Adipocyte (in vitro differentiated cells): ENCODE measurements at regions not wholly inside any gene's neighbourhood (a gene's known extent, or its start where the extent isn't known, plus 50 kb on each side); places are given as distances from the start of the nearest gene placed in this dataset.

Source experiments
- DNase-seq: peaks from one replicate; pipeline ENCODE4 v3.0.0-alpha.2; 2015; ENCODE audit warnings: low read depth
- H3K27me3 ChIP-seq: replicated peaks from 2 replicates; pipeline ENCODE4 v1.7.0; 2013; ENCODE audit warnings: mild to moderate bottlenecking, low read length, moderate library complexity; ENCODE audit not compliant: control insufficient read depth, insufficient read depth
- H3K36me3 ChIP-seq: 2 replicates; pipeline ENCODE4 v1.7.0; 2013; ENCODE audit warnings: low read length, mild to moderate bottlenecking, moderate library complexity; ENCODE audit not compliant: control insufficient read depth, insufficient read depth, severe bottlenecking
- H3K4me1 ChIP-seq: 2 replicates; pipeline ENCODE4 v1.7.0; 2013; ENCODE audit warnings: mild to moderate bottlenecking, low read length, moderate library complexity; ENCODE audit not compliant: control insufficient read depth, insufficient read depth
- H3K4me3 ChIP-seq: 2 replicates; pipeline ENCODE4 v1.7.0; 2013; ENCODE audit warnings: mild to moderate bottlenecking, low read length, moderate library complexity
- H3K9ac ChIP-seq: 2 replicates; pipeline ENCODE4 v1.7.0; 2013; ENCODE audit warnings: mild to moderate bottlenecking, low read length, moderate library complexity
- H3K9me3 ChIP-seq: 2 replicates; pipeline ENCODE4 v1.7.0; 2013; ENCODE audit warnings: mild to moderate bottlenecking, low read length, moderate library complexity; ENCODE audit not compliant: control insufficient read depth

DNA sequence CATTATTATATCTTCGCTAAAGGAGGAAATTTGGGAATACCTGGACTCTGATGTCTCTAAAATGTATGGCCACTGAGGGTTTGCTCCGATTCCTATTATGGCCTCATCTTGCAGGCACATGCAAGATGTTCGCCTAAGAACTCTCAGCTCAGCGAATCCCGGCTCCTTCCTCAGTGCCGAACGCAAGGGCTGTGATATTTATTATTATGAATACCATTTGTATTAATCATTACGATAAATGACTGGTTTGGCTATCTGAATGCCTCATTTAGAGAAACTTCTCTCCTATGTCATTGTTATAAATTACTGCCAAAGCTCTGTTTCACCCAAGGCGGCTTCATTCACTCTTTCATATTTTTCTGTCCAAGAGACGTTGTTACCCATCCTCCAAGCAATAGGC lies 369.7 kb upstream of the TSHZ3 start:
- no peaks in the 10 kb centered on the region for H3K36me3 ChIP-seq

DNA sequence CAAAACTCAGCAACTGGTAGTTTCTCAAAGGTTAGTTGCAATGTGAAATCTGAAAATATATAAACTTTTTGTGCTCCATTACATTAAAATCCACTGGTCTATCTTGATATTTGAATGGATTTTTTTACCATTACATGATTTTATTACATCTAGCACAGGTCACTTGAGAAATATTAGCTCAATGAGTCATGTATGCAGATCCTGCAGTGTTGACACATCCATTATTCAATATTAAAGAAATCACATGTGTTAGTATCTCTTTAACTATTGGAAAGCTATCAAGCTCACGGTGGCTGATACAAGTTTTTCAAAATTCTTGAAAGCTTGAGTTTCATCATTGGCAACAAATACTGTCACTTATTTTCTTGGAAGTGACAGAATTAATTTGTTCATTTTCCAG lies 373.9 kb upstream of the TSHZ3 start:
- Histone ChIP-seq H3K36me3 (no peaks in the 10 kb centered on the region), H3K9me3 (no peaks in the 10 kb centered on the region), H3K27me3 (peaks cover 5% of the 10 kb centered on the region), H3K4me3 (no peak overlapping the region), H3K9ac (no peak overlapping the region), H3K4me1 (no peaks in the 10 kb centered on the region)
- DNase-seq: no peak

More for the DNA sequence above, 369.7 kb upstream of the TSHZ3 start:
- Histone ChIP-seq H3K4me3 (no peak overlapping the region), H3K9me3 (no peaks in the 10 kb centered on the region), H3K4me1 (no peaks in the 10 kb centered on the region), H3K27me3 (peaks cover 6% of the 10 kb centered on the region), H3K9ac (no peak overlapping the region)
- DNase-seq: no peak

DNA sequence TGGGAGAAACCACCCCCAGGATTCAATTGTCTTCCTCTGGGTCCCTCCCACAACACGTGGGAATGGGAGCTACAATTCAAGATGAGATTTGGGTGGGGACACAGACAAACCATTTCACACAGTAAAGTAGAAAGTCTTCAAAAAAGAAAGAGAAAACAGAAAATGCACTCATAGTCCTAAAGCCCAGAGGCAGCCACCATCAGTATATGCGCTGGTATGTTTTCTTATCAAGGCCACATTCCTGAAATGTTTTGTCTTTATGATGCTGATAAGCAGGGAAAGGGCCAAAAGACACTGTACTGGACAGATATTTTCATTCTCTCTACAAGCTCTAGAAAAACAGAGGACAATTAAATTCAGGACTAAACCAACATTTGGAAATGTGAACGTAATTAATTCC lies 375.8 kb upstream of the TSHZ3 start:
- Histone ChIP-seq H3K9ac (no peak overlapping the region), H3K4me3 (no peak overlapping the region), H3K36me3 (no peaks in the 10 kb centered on the region), H3K4me1 (no peaks in the 10 kb centered on the region), H3K9me3 (no peaks in the 10 kb centered on the region), H3K27me3 (peaks cover 7% of the 10 kb centered on the region)
- no peak for DNase-seq

DNA sequence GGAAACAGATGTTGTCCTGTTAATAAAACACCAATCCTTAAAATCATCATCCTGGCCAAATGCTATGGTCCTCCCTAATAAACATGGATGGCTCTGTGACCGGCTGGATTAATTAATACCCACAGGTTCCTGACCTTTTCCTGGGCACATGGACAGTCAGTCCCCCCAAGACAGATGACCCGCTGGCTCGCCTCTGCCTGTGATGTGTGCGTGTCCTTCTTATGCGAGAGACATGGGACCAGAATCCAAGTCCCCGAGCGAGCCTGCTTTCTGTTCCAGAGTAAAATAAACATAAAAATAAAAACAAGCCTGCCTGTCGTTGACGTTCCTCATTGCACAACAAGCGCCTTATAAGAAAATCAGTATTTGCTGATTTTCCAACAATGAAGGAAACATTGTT lies 378.3 kb upstream of the TSHZ3 start:
- H3K36me3 ChIP-seq: no peaks in the 10 kb centered on the region
- H3K4me1 ChIP-seq: no peaks in the 10 kb centered on the region
- H3K27me3 ChIP-seq: peaks cover 7% of the 10 kb centered on the region
- H3K9me3 ChIP-seq: no peaks in the 10 kb centered on the region
- no peak overlapping the region for H3K9ac ChIP-seq
- no peak overlapping the region for H3K4me3 ChIP-seq
- DNase-seq: no peak

DNA sequence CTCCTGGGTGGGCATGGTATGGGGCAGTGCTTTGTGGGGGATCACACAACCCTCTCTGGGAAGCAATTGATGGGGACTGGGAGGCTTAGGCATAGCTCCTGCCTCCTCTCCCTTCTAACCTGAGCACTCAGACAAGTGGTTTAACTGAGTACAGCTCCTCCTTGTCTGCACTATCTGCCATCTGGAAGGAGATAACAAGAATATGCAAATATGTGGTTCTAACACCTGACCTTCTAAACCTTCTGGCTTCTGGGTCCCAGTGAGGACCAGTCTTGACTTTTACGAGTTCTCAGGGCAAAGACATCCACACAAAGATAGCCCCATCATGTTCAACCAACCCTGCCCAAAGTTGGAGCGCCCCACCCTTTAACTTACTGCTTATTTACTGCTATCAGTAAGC lies 381.0 kb upstream of the TSHZ3 start:
- peaks cover 7% of the 10 kb centered on the region for H3K27me3 ChIP-seq
- H3K4me3 ChIP-seq: no peak overlapping the region
- no peaks in the 10 kb centered on the region for H3K36me3 ChIP-seq
- H3K9ac ChIP-seq: no peak overlapping the region
- H3K4me1 ChIP-seq: no peaks in the 10 kb centered on the region
- DNase-seq: no peak
- no peaks in the 10 kb centered on the region for H3K9me3 ChIP-seq

DNA sequence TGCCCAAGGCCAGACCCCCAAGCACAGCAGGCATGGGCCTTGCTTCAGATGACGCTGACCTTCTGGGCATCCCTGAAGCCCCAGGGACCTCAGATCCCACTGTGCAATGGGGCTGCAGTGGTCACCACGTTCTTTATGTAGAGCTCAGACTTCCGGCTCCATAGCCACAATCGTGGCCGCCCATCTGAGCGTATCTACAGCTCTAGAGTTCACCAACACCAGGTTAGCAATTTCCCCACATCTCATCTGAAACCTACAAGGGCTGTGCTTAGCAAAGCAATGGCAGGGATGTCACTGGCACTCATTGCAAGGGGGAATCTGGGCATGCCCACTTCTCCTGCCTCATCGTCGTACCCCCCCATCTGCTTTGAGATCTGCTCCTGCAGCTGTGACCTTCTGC lies 384.4 kb upstream of the TSHZ3 start:
- no peak overlapping the region for H3K9ac ChIP-seq
- no peaks in the 10 kb centered on the region for H3K9me3 ChIP-seq
- no peak overlapping the region for H3K4me3 ChIP-seq
- H3K4me1 ChIP-seq: no peaks in the 10 kb centered on the region
- H3K27me3 ChIP-seq: peaks cover 2% of the 10 kb centered on the region
- H3K36me3 ChIP-seq: no peaks in the 10 kb centered on the region
- DNase-seq: no peak

DNA sequence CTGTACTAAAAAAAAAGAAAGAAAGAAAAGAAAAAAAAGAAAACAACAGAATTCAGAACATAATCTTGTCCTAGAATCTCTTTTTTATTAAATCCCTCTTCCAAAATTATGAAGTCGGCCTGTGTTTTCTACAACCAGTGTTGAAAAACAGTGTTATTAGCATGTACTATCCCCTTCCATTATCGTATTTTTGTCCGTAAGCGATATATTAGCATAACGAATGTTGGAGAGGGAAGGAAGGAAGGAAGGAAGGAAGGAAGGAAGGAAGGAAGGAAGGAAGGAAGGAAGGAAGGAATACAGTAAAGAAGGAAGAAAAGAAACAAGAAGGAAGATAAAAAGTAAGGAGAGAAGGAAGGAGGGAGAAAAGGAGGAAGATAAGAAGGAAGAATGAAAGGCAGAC lies 393.0 kb upstream of the TSHZ3 start:
- Histone ChIP-seq H3K36me3 (no peaks in the 10 kb centered on the region), H3K27me3 (no peaks in the 10 kb centered on the region), H3K9ac (no peak overlapping the region), H3K9me3 (peaks cover 3% of the 10 kb centered on the region), H3K4me1 (no peaks in the 10 kb centered on the region), H3K4me3 (no peak overlapping the region)
- DNase-seq: no peak

DNA sequence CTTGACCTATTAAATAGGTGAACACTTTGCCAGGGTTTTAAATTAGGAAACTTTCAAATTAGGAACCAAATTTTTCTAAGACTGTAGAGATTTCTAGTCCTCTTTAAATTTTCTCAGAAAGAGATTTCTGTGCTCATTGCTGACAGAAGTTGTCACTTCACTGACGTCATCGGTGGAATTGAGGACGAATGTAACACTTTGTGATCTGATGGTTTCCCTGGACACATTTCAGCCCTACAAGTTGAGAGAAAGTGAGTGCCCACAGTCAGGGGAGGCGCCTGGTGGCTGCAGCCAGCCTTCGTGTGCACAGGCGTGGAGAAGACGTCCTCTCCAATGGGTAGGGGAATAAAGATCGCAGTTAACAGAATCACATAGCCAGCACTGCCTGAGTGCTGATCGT lies 396.5 kb upstream of the TSHZ3 start:
- Histone ChIP-seq H3K36me3 (no peaks in the 10 kb centered on the region), H3K9me3 (peaks cover 3% of the 10 kb centered on the region), H3K4me3 (no peak overlapping the region), H3K27me3 (no peaks in the 10 kb centered on the region), H3K9ac (no peak overlapping the region), H3K4me1 (no peaks in the 10 kb centered on the region)
- DNase-seq: no peak

DNA sequence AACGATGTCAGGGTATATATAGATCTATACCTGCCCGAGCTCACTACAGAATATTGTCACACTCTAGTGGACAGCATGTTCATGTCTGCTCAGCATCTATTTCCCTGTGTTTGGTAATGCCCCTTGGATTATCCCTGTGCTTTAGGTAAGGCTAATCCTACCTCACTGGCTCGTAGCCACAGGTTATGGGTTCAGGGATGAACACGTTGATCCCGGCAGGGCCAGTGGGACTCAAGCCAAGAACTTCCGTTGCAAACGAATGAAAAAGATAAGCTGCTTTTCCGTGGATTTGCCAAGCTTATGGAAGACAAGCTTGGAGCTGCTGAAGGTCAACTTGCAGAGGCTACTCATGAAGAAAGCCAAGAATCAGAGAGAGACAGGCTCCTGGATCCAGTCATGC lies 400.0 kb upstream of the TSHZ3 start:
- no peak overlapping the region for H3K4me3 ChIP-seq
- no peak overlapping the region for H3K9ac ChIP-seq
- peaks cover 3% of the 10 kb centered on the region for H3K9me3 ChIP-seq
- no peaks in the 10 kb centered on the region for H3K4me1 ChIP-seq
- no peaks in the 10 kb centered on the region for H3K36me3 ChIP-seq
- H3K27me3 ChIP-seq: no peaks in the 10 kb centered on the region
- DNase-seq: no peak

DNA sequence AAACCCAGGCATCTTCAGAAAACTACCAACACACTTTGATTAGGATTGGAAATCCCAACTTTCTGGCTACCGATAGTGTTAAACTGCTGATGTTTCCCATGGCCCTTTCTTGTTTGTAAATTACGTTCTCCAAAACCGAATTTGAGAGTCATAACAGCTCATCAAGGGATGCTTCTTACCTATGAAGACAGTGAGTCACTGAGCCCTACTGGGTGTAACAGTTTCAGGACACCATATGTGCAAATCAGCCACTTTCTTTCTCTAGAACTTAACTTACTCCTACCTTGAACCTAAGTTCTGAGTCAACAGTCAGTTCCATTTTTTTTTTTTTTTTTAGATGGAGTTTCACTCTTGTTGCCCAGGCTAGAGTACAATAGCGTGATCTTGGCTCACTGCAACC lies 410.1 kb upstream of the TSHZ3 start:
- H3K36me3 ChIP-seq: no peaks in the 10 kb centered on the region
- H3K4me3 ChIP-seq: no peak overlapping the region
- DNase-seq: no peak
- no peak overlapping the region for H3K9ac ChIP-seq
- H3K9me3 ChIP-seq: no peaks in the 10 kb centered on the region
- H3K27me3 ChIP-seq: no peaks in the 10 kb centered on the region
- H3K4me1 ChIP-seq: no peaks in the 10 kb centered on the region

DNA sequence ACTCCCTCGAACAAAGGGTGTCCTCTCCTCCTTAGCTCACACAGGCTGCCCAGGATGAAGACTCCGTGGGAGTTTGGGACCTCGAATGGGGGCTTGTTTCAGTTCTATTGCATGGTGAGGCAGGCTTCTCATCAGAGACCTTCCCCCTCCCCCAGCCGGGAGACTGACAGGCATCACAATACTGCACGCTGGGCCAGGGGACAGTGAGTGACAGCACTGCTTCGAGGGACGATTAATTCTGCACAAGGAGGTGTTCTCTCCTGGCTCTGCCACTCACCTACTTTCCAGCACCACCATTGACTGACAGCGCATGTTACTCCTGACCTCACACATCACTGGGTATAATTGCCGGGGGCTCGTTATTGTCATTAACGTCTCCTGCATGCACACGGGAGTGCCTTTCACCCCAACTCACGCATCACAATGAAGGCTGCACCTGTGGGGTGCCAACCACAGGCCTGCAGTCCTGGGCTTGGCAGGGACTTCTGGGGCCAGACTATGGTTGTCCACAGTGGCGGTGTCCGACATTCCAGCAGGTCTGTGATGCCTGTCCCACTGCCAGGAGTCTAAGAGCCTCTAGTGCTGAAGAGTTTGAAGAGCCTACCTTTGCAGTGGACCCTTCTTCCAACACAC lies 412.2 kb upstream of the TSHZ3 start:
- H3K4me1 ChIP-seq: no peaks in the 10 kb centered on the region
- H3K36me3 ChIP-seq: no peaks in the 10 kb centered on the region
- H3K9ac ChIP-seq: no peak overlapping the region
- peaks cover 6% of the 10 kb centered on the region for H3K9me3 ChIP-seq
- DNase-seq: no peak
- no peaks in the 10 kb centered on the region for H3K27me3 ChIP-seq
- H3K4me3 ChIP-seq: no peak overlapping the region

DNA sequence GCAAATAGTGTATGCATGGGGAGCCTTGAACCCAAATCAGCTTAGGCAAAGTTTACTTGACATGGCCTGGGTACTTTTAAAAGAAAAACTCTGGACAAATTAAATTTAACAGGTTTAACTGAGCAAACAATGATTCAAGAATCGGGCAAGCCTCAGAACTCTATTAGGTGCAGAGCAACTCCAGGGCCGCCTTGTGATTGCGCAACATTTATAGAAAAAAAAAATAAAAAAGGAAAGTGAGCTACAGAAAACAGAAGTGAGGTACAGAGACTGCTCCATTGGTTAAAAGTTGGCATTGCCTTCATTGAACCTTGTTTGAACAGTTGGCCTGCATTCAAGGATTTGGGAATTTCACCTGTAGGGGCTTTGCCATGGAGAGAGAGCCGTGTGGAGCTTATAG lies 421.0 kb upstream of the TSHZ3 start:
- Histone ChIP-seq H3K4me1 (no peaks in the 10 kb centered on the region), H3K4me3 (no peak overlapping the region), H3K9ac (no peak overlapping the region), H3K27me3 (no peaks in the 10 kb centered on the region), H3K36me3 (no peaks in the 10 kb centered on the region), H3K9me3 (peaks cover 4% of the 10 kb centered on the region)
- no peak for DNase-seq
